A673 (cell line): ENCODE measurements at regions not wholly inside any gene's neighbourhood (a gene's known extent, or its start where the extent isn't known, plus 50 kb on each side); places are given as distances from the start of the nearest gene placed in this dataset.

ENCODE experiments used
- BruUV-seq: library from RNA; stranded (reverse); fragments of 400-500 nt; replicated peaks from 2 replicates; lab custom pipeline; 2021; lab: Mats Ljungman, UMichigan
- CTCF ChIA-PET: fragments of 300-600 bp; sonication (Branson Sonifier 250); formaldehyde crosslinking; loops from one replicate; lab custom pipeline; 2022; ENCODE audit warnings: antibody characterized with exemption; lab: Charles Lee
- POLR2A ChIA-PET: fragments of 300-600 bp; sonication (Branson Sonifier 250); formaldehyde crosslinking; loops from one replicate; lab custom pipeline; 2022; ENCODE audit warnings: antibody characterized with exemption; ENCODE audit not compliant: low non-redundant PET; lab: Charles Lee
- DNase-seq: peaks from one replicate; pipeline ENCODE4 v3.0.0-alpha.2; 2015; ENCODE audit warnings: low spot score
- H3K27ac ChIP-seq: fragments of 200-600 bp; sonication (generic); 2 replicates; pipeline ENCODE4 v1.5.1; 2016; ENCODE audit warnings: mixed run types, low read depth, mild to moderate bottlenecking, mixed read lengths, antibody characterized with exemption, low read length; ENCODE audit not compliant: poor library complexity, severe bottlenecking
- H3K27me3 ChIP-seq: fragments of 200-600 bp; sonication (generic); replicated peaks from 2 replicates; pipeline ENCODE4 v1.6.1; 2017; ENCODE audit warnings: mixed run types, low read depth, mild to moderate bottlenecking, mixed read lengths, antibody characterized with exemption, low read length; ENCODE audit not compliant: insufficient read depth, poor library complexity
- H3K36me3 ChIP-seq: fragments of 200-600 bp; sonication (generic); 2 replicates; pipeline ENCODE4 v1.6.1; 2016; ENCODE audit warnings: mixed run types, mild to moderate bottlenecking, mixed read lengths, antibody characterized with exemption, low read length; ENCODE audit not compliant: insufficient read depth, poor library complexity, severe bottlenecking
- H3K4me1 ChIP-seq: fragments of 200-600 bp; sonication (generic); 2 replicates; pipeline ENCODE4 v1.6.1; 2017; ENCODE audit warnings: mixed run types, mild to moderate bottlenecking, mixed read lengths, antibody characterized with exemption, low read length; ENCODE audit not compliant: insufficient read depth, poor library complexity, severe bottlenecking
- H3K4me3 ChIP-seq: fragments of 200-600 bp; sonication (generic); 2 replicates; pipeline ENCODE4 v1.5.1; 2016; ENCODE audit warnings: low read depth, mixed run types, mild to moderate bottlenecking, mixed read lengths, low read length; ENCODE audit not compliant: poor library complexity, severe bottlenecking
- H3K9me3 ChIP-seq: fragments of 200-600 bp; sonication (generic); 2 replicates; pipeline ENCODE4 v1.6.1; 2016; ENCODE audit warnings: mixed run types, low read depth, mild to moderate bottlenecking, mixed read lengths, antibody characterized with exemption, low read length; ENCODE audit not compliant: poor library complexity, severe bottlenecking
- CTCF ChIP-seq: fragments of 300-800, 200-600 bp; sonication (generic); conservative IDR thresholded peaks from 2 replicates; pipeline ENCODE4 v1.5.1; 2017; ENCODE audit warnings: low read depth, mild to moderate bottlenecking, antibody characterized with exemption, low read length, moderate library complexity, mixed read lengths
- EZH2 ChIP-seq: fragments of 200-600 bp; sonication (generic); IDR thresholded peaks from 2 replicates; pipeline ENCODE4 v1.6.1; 2017; ENCODE audit warnings: borderline replicate concordance, low read depth, mild to moderate bottlenecking, mixed read lengths, antibody characterized with exemption, low read length; ENCODE audit not compliant: poor library complexity, severe bottlenecking
- intact Hi-C: fragments of 100-400 bp; cut with micrococcal nuclease; formaldehyde crosslinking; loops from one replicate; pipeline ENCODE4 v1.10.0; 2022; ENCODE audit not compliant: unreplicated experiment

GRCh38 chr4:189367832-189368231 is 572.8 kb upstream of the FRG1 start:
- ChIA-PET CTCF (no interaction called here), POLR2A (no interaction called here)
- intact Hi-C loops: no loop called here

GRCh38 chr4:189374176-189374575 is 566.5 kb upstream of the FRG1 start:
- H3K9me3 ChIP-seq: no peaks in the 10 kb centered on the region
- no peak overlapping the region for H3K4me3 ChIP-seq
- H3K4me1 ChIP-seq: no peaks in the 10 kb centered on the region
- H3K36me3 ChIP-seq: no peaks in the 10 kb centered on the region
- intact Hi-C loops: no loop called here
- peak; percentile 21 for DNase-seq
- ChIA-PET POLR2A (no interaction called here), CTCF (no interaction called here)
- BruUV-seq: no TSS peak
- no peak for TF ChIP-seq CTCF
- TF ChIP-seq EZH2: no peak
- no peak overlapping the region for H3K27ac ChIP-seq
- no peaks in the 10 kb centered on the region for H3K27me3 ChIP-seq

More at GRCh38 chr4:189367832-189368231, 572.8 kb upstream of the FRG1 start:
- Histone ChIP-seq H3K36me3 (no peaks in the 10 kb centered on the region), H3K27me3 (no peaks in the 10 kb centered on the region), H3K4me1 (peaks cover 2% of the 10 kb centered on the region), H3K4me3 (no peak overlapping the region), H3K9me3 (no peaks in the 10 kb centered on the region), H3K27ac (no peak overlapping the region)
- BruUV-seq: no TSS peak
- TF ChIP-seq CTCF (no peak), EZH2 (no peak)
- no peak for DNase-seq

GRCh38 chr4:189376901-189377300 is 563.8 kb upstream of the FRG1 start:
- no peak for DNase-seq
- Histone ChIP-seq H3K4me3 (no peak overlapping the region), H3K27me3 (no peaks in the 10 kb centered on the region), H3K9me3 (no peaks in the 10 kb centered on the region), H3K36me3 (no peaks in the 10 kb centered on the region), H3K4me1 (no peaks in the 10 kb centered on the region), H3K27ac (no peak overlapping the region)
- ChIA-PET POLR2A (no interaction called here), CTCF (no interaction called here)
- intact Hi-C loops: no loop called here
- no peak for TF ChIP-seq CTCF
- TF ChIP-seq EZH2: no peak
- BruUV-seq: no TSS peak
